T-helper 1 cell (primary cell): ENCODE measurements at regions not wholly inside any gene's neighbourhood (a gene's known extent, or its start where the extent isn't known, plus 50 kb on each side); places are given as distances from the start of the nearest gene placed in this dataset.

ENCODE experiments used
- DNase-seq, 5 donors: peaks; one replicate each; pipeline ENCODE4 v3.0.0-alpha.2; 2012 to 2020

DNA sequence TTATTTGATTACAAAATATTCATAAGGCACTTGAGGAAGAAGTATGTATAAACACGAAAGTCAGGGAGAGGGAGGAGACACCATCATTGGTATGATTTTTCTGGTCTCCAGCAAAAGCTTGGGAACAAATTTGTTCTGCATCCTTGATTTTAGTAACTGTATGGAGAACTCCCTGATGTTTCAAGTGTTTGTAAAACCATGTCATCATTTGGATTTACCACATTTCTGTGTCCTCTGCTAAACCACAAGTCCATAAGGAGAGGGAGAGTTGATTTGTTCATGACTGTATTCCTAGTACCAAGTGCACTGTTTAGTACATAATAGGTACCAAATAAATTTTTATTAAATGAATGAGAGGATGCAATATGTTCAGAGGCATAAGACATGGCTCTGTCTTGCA, 181.1 kb downstream of the BTG1 start:
- DNase-seq: no peak

DNA sequence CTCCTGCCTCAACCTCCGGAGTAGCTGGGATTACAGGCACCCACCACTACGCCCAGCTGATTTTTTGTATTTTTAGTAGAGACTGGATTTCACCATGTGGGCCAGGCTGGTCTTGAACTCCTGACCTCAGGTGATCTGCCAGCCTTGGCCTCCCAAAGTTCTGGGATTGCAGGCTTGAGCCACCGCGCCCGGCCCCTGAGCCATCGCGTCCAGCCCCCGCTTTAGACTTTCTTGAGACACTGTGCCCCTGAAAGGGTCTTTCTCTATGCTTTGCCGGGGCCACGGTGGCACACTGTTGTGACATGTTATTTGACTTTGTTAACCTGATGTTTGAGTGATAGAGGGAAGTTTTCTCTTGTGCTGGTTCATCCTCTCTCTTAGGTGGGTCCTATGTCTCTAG, 186.4 kb downstream of the BTG1 start:
- DNase-seq: no peak

DNA sequence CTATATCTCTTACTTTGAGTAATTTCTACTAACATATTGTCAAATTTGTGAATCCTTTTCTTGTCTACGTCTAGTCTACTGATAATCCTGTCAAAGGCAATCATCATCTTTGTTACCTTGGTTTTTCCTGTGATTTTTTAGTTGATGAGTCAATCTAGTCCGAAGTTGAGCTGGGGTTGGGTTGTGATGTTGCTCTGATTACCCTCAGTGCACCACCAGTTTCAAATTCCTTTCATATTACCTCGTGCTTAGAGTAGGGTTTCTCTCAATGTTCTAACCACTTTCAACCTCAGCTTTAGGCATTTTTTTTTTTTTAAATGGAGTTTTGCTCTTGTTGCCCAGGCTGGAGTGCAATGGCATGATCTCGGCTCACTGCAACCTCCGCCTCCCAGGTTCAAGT, 186.8 kb downstream of the BTG1 start:
- DNase-seq: no peak

DNA sequence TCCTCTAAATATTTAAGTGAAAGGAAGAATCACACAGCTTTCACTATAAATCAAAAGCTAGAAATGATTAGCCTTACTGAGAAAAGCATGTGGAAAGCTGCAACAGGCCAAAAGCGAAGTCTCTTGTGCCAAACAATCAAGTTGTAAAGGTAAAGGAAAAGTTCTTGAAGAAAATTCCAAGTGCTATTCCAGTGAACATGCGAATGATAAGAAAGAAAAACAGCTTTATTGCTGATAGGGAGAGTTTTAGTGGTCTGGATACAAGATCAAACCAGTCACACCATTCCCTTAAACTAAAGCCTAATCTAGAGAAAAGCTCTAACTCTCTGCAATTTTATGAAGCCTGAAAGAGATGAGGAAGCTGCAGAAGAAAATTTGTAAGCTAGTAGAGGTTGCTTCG, 190.9 kb downstream of the BTG1 start:
- no peak for DNase-seq

DNA sequence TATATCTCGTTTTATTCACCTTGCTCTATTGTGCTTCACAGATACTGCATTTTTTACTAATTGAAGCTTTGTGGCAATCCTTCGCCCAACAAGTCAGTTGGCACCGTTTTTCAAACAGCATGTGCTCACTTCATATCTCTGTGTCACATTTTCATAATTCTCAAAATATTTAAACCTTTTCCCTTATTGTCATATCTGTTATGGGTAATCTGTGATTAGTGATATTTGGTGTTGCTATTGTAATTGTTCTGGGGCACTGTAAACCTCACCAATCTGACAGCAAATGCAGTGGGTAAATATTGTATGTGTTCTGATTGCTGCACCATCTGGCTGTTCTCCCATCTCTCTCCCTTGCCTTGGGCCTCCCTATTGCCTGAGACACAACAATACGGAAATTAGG, 191.3 kb downstream of the BTG1 start:
- no peak for DNase-seq

DNA sequence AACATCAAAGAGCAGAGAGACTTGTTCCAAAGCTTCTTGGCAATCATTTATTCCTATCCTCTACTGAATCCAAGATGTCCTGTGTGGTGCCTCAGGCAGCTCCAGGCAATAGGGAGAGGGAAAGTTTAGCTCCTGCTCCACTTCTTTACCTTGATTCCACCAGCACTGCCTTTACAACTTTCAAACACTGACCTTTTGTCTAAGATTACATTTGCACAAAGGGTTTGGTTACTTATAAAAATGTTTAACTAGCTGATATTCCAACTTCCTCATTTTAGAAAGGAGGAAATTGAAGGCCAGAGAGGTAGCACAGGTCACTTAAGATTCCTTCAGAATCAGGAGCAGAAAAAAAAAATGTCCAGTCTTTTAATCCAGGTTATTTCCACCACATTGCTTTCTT, 192.7 kb downstream of the BTG1 start:
- no peak for DNase-seq

DNA sequence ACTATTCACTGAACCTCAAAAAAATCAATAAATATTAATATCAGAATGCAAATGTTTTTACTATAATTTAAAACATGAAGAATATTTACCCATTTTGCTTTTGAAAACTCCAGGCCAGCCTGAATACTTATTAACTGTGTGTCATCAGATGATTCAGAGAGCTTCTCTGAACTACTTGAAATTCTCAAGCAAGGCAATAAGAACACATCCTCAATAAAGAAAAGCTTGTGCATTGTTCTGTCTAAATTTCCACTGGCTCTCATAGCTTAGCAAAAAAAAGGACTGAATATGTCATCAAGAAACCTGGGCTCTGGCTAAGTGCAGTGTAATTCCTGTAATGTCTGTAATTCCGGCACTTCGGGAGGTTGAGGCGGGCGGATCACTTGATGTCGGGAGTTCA, 194.1 kb downstream of the BTG1 start:
- DNase-seq: no peak

DNA sequence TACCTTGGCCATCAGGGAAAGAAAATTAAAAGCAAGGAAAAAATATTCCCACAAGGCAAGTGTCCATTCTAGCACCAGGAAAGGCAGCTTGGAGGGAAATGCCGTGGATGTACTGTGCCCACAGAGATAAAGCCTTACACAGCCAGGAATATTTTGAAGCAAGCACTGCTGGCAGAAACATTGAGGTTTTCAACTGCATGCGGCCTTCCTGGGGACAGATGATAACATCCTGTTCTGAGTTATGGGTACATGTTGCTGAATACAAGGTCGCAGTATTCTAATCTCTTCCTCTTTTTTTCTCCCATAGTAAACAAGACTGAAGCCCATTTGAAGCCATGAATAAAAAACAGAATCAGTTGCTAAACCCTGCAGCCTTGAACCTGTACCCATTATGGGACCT, 197.1 kb downstream of the BTG1 start:
- DNase-seq: peak in 1 of 5 donors; percentile 7

DNA sequence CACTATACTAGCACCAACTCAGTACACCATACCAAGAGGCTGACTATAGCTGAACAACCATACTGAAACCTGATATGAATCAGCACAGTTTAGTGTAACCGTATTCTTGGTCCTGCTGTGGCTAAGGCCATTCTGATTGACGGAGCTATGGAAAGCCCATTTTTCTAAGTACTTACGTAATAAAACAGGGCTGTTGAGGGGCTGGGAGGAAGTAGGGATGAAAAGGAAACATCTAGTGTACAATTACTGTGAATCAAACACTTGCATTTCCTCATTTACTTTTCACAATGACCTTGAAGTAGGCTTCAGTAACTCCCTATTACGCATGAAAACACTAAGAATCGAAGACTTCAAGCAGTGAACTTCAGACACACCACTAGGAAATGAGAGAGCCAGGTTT, 198.2 kb downstream of the BTG1 start:
- peak in 1 of 5 donors; percentile 14 for DNase-seq

DNA sequence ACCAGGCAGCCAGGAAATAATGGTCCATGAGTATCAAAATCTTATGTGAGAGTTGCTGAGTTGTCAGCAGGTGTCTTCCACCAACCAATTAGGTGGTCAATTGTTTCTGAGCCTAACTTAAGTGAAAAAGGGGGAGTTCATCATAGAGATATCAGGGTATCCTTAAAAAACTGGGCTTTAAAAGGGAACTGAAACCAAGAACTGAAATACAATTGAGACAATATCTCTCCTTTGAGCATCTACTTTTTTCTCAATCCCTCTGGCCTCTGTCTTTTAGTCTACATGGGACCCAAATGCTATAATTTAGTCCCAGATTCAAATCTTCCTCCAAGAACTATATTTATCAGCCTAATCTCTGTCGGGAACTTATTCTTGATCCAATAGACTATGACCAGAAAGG, 201.0 kb downstream of the BTG1 start:
- no peak for DNase-seq

DNA sequence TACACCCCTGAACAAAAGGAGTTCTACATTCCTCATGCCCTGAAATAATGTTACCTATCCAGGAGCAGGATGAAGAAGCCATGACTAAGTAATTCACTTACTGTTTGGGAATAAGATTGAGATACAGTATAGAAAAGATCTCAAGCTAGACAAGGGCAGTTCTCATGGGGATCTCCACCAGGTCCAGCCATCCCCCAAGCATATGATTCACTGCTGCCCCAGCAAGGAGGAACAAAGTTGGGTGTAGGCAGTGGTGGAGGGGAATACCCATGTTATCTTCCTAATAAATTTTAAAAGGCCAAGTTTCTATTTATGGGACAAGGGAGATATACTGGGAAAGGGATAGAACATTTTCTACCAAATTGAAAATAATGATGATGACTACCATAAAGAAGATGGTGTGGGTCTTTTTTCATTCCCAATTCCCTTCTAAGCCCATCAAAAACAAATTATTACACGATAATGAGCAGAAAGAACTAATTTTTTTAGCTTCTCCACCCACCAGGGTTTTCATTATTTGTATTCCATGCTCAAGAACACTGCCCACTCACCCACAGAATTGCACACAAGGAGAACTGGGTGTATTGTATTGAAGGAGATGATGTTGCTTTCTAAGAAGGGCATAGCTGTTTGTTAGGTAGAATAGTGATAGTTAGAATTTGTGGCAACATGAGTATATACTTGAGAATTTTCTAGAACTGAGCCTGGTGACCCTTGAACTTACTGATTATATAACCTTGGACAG, 204.6 kb downstream of the BTG1 start:
- DNase-seq: no peak

DNA sequence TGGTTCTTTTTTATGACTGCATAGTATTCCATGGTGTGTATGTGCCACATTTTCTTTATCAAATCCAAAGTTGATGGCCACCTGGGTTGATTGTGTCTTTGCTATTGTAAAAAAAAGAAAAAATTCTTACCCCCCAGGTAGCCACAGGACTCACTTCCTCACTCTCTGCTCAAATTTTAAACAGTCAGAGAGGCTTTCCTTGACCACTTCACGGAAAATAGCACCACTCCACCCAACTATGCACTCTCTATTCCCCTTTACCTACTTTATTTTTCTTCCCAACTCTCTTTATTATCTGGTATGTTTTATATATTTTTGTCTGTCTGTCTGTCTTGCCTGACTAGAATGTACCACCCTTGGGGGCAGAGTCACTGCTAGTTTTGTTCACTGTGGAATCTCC, 205.3 kb downstream of the BTG1 start:
- DNase-seq: no peak

DNA sequence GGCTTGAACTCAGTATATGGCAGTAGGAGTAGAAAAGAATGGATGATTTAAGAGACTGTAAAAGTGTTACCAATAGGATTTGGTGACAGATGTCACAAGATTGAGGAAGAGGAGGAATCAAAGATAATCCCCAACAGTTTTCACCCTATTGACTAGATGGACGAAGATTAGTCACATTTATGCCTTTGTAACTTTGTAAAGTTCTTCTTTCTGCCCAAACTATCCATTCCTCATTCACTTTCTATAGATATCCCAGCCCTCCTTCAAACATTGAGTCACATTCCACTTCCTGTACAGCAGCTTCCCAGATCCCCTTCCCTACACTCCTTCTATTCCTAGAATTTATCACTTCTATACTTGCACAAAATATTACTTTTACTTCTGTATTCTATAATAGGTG, 207.9 kb downstream of the BTG1 start:
- DNase-seq: no peak

DNA sequence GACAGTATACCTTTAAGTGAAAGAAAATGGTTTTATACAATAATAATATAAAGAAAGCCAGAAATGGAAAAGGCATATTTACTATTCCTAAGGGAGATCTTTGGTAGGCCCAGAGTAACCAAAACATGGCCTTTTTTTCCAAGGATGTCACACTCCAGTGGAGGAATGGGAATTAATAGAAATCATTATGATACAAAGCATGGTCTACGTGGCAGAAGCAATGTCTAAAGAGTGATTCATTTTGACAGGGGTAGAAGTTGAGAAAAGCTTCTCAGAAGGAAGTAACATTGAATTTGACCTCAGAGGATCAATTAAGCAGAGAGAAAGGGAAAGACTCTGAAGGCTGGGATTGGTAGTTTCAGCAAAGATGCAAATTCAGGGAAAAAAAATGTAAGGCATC, 208.6 kb downstream of the BTG1 start:
- no peak for DNase-seq

DNA sequence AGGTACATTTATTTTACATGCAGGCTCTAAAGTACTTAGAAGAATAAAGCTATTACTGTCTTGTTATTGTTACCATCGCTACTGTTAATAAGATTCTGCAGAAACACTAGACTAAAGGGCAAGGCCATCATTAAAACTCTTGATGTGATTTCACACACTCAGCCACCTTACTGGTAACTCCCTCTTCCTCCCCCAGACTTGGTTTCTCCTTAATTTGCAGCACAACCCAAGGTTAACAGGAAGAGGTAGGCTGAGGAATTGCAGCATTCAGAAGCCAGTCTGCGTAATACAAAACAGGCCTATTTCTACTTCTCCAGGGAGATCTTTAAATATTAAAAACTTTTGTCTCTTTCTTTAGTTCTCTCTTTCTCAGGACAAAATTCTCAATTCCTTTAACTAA, 210.3 kb downstream of the BTG1 start:
- no peak for DNase-seq

DNA sequence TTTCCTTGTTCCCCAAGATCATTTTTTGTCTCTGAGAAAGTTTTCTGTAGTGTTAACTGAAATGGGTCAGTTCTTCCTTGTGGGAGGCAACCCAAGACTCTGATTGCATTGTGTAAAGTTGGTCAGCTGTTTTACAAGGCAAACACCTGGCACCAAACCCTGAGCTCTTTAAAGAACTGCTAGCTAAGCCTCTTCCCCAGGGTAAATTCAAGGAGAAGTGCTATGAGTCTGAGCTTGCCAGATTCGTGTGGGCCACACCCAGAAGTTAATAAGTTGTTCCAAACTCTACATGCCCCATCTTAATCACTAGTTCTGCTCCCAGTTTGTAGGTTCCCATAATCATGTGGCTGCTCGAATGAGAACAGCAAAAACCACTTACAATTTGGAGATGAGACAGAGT, 214.5 kb downstream of the BTG1 start:
- DNase-seq: no peak

DNA sequence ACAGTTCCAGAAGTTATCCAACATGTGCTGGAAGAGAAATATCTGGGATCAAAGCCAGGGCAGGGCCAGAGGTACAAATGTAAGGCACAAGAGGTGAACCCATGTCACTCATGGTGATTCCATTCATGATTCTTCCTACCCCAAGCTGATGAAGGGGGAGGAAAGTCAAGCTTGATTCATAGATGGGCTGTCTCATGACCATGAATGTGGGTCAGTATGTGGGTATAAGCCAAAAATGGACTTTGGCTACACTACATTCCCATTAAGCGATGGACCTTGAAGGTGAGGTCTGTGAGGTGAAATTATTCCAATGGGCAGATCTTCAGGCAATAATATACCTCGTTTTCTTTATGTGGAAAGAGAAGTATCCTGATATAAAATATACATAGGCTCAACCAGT, 217.1 kb downstream of the BTG1 start:
- DNase-seq: no peak

DNA sequence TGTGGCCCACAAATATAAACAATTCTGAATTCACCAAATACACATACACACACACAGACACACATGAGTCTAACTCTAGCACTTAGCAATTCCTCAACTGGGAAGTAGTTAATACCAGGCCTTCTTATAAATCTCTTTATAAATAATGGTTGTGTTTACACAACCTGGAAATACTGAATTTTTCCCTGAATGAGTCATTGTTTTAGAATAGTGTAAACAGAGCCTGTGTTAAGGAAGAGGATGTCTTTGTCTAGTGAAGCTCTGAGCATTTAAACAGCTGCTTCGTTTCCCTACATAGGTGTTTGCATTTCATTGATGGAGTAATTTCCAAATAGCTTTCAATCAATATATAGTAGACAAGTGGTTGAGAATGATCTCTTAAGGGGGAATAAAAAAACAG, 218.8 kb downstream of the BTG1 start:
- DNase-seq: no peak

DNA sequence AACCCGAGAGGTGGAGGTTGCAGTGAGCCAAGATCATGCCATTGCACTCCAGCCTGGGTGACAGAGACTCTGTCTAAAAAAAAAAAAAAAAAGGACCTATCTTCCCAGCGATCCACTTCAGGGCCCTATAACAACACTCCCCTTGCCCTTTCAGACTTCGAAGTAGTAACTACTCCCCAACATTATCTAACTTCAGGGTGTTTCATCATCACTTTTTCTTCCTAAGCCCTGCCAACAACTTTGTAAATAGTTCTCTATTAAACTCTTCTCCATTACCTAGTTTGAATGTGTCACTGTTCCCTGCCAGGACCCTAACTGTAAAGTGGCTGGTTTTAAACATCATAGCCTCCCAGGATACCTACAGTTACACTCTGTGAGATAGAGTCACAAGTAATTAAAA, 220.8 kb downstream of the BTG1 start:
- DNase-seq: no peak

DNA sequence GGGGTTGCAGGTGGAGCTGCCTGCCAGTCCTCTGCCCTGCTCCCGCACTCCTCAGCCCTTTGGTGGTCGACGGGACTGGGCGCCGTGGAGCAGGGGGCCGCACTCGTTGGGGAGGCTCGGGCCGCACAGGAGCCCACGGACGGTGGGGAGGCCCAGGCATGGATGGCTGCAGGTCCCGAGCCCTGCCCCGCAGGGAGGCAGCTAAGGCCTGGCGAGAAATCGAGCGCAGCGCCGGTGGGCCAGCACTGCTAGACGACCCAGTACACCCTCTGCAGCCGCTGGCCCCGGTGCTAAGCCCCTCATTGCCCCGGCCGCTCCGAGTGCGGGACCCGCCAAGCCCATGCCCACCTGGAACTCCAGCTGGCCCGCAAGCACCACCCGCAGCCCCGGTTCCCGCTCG, 221.8 kb downstream of the BTG1 start:
- DNase-seq: peak in 2 of 5 donors; percentile 1 to 11

DNA sequence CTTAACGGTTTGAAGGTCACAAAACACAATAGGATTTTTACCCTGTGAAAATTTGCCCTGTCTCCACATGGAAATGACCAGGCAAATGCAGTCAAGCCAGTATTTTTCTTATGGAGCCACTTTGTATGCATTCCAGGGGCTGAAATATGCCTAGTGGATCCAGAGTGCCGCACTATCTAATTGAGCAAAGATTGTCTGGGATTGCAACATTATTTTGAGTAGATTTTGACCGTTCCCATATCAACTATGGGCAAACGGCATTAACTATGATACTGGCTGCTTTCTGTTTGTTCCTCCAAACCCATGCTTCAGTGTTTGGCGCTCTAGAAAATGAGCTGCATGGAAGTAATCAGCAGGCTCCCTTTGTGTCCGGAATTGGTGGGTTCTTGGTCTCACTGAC, 223.0 kb downstream of the BTG1 start:
- no peak for DNase-seq

DNA sequence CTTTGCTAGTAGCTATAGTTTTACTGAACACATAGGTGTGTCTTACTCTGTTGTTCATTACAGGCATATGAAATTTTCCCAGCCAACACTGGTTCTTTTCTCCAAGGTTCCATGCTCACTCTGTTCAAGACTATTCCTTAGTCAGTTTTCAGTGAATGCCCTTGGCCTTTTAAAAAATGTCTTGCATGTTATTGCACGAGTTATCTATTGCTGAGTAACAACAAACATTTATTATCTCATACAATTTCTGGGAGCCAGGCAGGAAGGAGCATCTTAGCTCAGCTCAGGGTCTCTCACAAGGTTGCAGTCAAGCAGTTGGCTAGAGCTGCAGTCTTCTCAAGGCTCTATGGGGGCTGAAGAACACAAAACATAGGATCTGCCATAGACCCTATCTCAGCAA, 223.5 kb downstream of the BTG1 start:
- DNase-seq: no peak

DNA sequence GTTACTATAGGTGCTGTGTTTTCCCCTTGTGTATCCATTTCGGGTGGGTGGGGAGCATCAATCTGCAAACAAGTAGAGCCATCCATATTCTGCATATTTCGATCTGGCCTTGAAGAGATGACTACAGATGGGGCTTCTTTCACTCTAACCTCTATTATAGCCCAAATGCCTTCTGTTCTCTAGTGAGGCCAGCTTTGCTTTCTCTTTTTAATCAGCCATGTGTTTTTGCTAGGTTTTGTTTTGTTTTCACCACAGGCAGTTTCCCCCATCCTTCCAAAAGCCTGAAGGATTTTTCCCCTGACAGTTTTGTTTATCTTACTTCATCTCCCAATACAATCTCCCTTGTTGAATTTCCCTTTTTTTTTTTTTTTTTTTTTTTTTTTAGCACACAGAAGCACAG, 224.1 kb downstream of the BTG1 start:
- no peak for DNase-seq

DNA sequence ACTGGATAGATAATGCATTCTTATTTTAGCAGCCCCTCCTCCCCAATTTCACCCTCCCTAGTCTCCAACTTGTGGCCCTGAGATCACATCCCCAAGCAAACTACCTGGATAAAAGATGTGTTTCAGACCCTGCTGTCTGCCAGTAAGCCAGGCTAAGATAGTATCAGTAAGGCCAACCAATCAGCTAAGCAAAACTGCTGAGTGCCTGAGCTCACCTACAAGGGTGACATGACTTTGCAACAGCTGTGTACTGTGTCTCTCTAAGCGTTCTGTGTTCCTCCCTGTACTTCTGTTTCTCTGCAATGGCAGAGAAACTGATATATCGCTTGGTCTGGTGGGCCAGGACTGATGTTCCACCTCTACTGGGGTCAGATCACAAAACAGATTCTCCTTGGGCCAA, 224.9 kb downstream of the BTG1 start:
- DNase-seq: no peak

DNA sequence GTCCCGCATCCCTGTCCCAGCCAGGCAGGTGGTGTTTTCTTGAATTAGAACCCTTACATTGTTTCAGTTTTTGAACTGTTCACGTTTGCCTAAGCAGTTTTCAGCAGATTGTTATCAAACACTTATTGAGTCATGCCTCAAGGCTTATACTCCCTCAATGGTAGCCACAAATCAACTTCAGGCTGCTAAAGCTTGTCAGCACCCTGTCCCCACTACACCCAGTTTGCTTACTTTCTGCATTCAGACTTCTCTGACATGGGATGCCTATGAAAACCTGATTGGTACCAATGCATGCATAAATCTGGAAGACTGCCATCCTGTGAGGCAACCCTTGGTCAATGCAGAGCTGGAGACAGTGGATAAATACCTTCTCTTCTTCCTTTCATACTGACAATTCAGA, 225.4 kb downstream of the BTG1 start:
- DNase-seq: no peak

DNA sequence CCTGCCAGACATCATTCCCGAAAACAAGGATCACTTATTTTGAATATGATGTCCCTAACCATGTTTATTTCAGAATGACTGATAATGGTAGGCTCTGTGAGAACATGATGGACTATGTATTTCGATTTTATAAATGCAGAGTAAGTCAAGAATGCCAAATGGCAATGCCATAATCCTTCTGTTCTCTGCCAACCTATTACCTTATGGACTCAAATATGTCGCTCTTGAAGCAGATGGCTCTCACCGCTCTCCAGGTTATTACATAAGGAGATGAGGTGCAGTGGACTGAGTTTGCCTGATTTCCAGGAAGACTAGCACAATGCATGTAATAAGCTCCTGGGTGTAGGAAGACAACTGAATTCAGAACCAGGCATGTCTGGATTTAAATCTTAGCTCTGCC, 227.2 kb downstream of the BTG1 start:
- DNase-seq: no peak
